ENCODE measurements at regions not wholly inside any gene's neighbourhood (a gene's known extent, or its start where the extent isn't known, plus 50 kb on each side); places are given as distances from the start of the nearest gene placed in this dataset.

DNA sequence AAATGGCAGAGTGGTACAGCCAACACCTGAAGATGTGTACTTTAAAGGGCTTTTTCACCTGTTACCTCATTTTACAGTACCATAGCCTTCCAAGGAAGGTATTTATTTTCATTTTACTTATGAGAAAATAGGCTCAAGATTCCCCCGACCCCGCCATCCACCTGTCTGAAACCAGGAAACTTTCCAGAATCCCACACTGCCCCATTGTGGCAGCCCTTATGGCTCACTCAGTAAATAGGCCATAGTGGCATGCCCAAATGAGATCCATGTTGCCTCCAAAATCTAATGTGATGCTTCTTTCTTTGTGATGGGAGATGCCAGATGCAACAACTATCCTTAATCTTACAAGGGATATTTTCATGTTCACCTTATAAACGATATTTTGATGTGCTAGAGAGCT, 97.8 kb downstream of the EBNA1BP2 start:
- Histone ChIP-seq H3K36me3 (ENCODE audit: control insufficient read depth, low read depth, low read length) (no peaks in the 10 kb centered on the region), H3K9me3 (ENCODE audit: control insufficient read depth, low read depth, low read length) (no peaks in the 10 kb centered on the region), H3K27me3 (ENCODE audit: control insufficient read depth, insufficient read depth, low read length) (no peaks in the 10 kb centered on the region), H3K4me1 (ENCODE audit: control insufficient read depth, low read depth, low read length) (peaks cover 9% of the 10 kb centered on the region), H3K27ac (ENCODE audit: low read length) (no peak overlapping the region), H3K4me3 (ENCODE audit: low read length) (no peak overlapping the region), H3K9ac (ENCODE audit: low read length) (no peak overlapping the region)

DNA sequence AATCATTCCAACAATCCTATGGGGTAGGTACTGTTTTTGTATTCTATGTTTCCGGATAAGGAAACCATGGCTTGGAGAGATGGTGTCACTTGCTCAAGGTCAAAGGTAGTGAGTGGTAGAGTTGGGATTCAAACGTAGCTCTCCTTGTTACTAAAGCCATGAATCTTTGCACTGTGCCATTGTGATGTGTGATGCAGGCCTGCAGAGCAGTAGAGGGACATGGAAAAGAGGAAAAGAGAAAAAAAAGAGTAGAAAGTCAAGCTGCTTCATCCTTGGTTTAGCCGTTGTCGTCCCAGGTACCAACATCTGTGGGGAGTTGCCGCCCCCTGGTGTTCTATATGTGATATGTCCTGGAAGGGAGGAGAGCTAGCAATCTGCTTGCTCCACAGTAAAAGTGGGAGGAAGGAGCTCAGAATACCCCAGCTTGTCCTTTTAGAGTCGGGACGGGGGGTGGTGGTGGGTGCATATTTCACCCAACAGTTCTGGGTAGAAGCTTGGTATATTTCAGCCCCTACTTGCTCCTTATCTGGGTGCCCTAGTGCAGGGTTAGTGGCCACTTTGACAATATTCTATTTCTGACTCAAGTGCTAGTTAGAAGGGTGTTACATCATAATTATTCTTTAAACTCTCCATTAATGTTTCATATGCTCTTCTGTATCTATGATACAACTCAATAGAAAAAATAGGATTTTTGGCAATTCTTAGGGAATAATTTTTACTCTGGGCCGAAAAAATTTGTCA, 98.4 kb downstream of the EBNA1BP2 start:
- H3K9ac ChIP-seq (ENCODE audit: low read length), result no peak overlapping the region
- H3K27me3 ChIP-seq (ENCODE audit: control insufficient read depth, insufficient read depth, low read length), result no peaks in the 10 kb centered on the region
- peaks cover 12% of the 10 kb centered on the region for H3K4me1 ChIP-seq (ENCODE audit: control insufficient read depth, low read depth, low read length)
- H3K36me3 ChIP-seq (ENCODE audit: control insufficient read depth, low read depth, low read length), result no peaks in the 10 kb centered on the region
- no peaks in the 10 kb centered on the region for H3K9me3 ChIP-seq (ENCODE audit: control insufficient read depth, low read depth, low read length)
- no peak overlapping the region for H3K4me3 ChIP-seq (ENCODE audit: low read length)
- H3K27ac ChIP-seq (ENCODE audit: low read length), result no peak overlapping the region

DNA sequence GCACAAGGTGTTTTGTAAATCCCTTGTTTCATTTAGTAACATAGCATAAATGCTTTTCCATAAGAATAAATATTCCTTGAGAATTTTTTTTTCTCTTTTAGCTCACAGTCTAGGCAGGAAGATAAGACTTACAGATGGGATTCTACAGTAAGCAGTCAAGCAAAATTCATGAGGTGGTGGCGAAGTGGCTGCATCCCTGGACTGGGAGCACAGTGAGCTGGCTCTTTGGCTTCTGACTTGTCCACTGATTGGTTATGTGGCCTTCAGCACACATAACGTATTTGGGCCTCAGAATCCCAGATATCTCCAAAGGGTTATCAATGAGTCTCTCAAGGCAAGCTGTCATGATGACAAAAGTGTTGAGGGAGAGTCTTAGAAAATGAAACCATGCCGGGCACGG, 99.8 kb downstream of the EBNA1BP2 start:
- H3K4me3 ChIP-seq (ENCODE audit: low read length), result no peak overlapping the region
- H3K9ac ChIP-seq (ENCODE audit: low read length), result no peak overlapping the region
- H3K27me3 ChIP-seq (ENCODE audit: control insufficient read depth, insufficient read depth, low read length), result no peaks in the 10 kb centered on the region
- H3K9me3 ChIP-seq (ENCODE audit: control insufficient read depth, low read depth, low read length), result no peaks in the 10 kb centered on the region
- H3K36me3 ChIP-seq (ENCODE audit: control insufficient read depth, low read depth, low read length), result no peaks in the 10 kb centered on the region
- H3K27ac ChIP-seq (ENCODE audit: low read length), result no peak overlapping the region
- peaks cover 12% of the 10 kb centered on the region for H3K4me1 ChIP-seq (ENCODE audit: control insufficient read depth, low read depth, low read length)

DNA sequence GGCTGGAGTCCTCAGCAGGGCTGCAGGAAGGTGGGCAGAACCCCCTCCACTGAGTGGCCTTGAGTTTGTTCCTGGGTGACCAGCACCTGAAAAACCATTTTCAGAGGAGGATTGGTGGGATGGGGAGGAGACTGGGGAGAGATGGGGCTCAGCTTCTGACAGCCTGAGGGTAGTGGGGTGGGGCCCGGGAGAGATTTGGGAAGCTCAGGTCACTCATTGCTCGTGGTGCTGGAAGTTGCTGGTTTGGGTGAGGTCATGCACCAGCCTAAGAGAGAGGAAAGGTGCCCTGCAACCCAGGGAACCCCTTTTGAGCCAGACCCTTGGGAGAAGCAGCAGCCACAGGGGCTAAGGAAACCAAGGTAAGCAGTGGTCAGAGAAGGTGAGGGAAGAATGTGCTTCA, 100.8 kb downstream of the EBNA1BP2 start:
- Histone ChIP-seq H3K27ac (ENCODE audit: low read length) (no peak overlapping the region), H3K9ac (ENCODE audit: low read length) (no peak overlapping the region), H3K4me1 (ENCODE audit: control insufficient read depth, low read depth, low read length) (peaks cover 12% of the 10 kb centered on the region), H3K27me3 (ENCODE audit: control insufficient read depth, insufficient read depth, low read length) (no peaks in the 10 kb centered on the region), H3K9me3 (ENCODE audit: control insufficient read depth, low read depth, low read length) (no peaks in the 10 kb centered on the region), H3K36me3 (ENCODE audit: control insufficient read depth, low read depth, low read length) (no peaks in the 10 kb centered on the region), H3K4me3 (ENCODE audit: low read length) (no peak overlapping the region)

DNA sequence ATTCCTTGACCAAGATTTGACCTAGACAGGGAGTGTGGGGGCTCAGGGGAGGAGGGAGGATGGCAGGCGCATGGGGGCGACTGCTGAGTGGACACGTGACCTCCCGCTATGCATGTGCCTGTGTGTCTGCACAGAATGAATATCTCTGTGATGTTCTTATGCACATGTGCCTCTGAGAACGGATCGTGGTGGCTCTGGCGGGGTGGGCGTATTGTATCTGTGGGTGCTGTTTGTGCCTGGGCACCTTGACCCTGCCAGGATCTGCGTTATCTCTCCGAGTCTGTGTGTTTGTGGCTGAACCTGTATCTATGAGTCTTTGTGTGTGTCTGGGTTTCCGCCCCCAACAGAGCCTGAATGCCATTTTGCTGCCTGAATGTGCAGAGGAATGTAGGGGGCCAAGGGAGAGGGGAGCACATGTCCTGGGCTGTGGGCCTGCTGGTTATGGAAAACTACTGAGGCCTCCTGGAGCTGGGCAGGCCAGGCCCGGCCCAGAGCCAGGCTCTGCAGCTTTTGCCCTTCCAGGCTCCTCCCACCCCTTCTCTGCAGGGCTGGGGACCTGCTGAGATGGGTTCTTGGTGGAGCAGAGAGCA, 102.5 kb downstream of the EBNA1BP2 start:
- H3K27ac ChIP-seq (ENCODE audit: low read length), result no peak overlapping the region
- H3K27me3 ChIP-seq (ENCODE audit: control insufficient read depth, insufficient read depth, low read length), result no peaks in the 10 kb centered on the region
- H3K4me3 ChIP-seq (ENCODE audit: low read length), result no peak overlapping the region
- no peaks in the 10 kb centered on the region for H3K36me3 ChIP-seq (ENCODE audit: control insufficient read depth, low read depth, low read length)
- H3K9me3 ChIP-seq (ENCODE audit: control insufficient read depth, low read depth, low read length), result no peaks in the 10 kb centered on the region
- H3K9ac ChIP-seq (ENCODE audit: low read length), result no peak overlapping the region
- H3K4me1 ChIP-seq (ENCODE audit: control insufficient read depth, low read depth, low read length), result peaks cover 12% of the 10 kb centered on the region

DNA sequence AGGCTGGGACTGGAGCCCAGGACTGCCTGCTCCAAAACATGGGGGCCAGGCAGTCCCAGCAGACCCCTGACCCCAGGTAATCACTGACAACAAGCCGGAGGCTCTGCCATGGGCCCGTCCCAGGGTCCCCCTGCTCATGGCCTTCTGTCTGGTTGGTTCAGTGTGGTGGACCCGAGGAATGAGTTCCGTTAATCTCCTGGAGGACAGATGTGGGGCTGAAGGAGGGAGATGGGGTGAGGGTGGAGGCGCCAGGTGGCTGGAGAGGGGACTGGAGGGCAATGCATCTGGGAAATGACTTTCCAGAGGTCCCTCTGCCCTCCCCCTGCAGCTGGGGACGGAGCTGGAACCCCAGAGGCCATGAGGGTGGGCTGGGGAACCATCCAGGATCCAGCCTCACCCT, 103.2 kb downstream of the EBNA1BP2 start:
- no peaks in the 10 kb centered on the region for H3K9me3 ChIP-seq (ENCODE audit: control insufficient read depth, low read depth, low read length)
- no peaks in the 10 kb centered on the region for H3K36me3 ChIP-seq (ENCODE audit: control insufficient read depth, low read depth, low read length)
- H3K4me1 ChIP-seq (ENCODE audit: control insufficient read depth, low read depth, low read length), result peaks cover 12% of the 10 kb centered on the region
- no peaks in the 10 kb centered on the region for H3K27me3 ChIP-seq (ENCODE audit: control insufficient read depth, insufficient read depth, low read length)
- no peak overlapping the region for H3K9ac ChIP-seq (ENCODE audit: low read length)
- H3K4me3 ChIP-seq (ENCODE audit: low read length), result no peak overlapping the region
- H3K27ac ChIP-seq (ENCODE audit: low read length), result no peak overlapping the region

DNA sequence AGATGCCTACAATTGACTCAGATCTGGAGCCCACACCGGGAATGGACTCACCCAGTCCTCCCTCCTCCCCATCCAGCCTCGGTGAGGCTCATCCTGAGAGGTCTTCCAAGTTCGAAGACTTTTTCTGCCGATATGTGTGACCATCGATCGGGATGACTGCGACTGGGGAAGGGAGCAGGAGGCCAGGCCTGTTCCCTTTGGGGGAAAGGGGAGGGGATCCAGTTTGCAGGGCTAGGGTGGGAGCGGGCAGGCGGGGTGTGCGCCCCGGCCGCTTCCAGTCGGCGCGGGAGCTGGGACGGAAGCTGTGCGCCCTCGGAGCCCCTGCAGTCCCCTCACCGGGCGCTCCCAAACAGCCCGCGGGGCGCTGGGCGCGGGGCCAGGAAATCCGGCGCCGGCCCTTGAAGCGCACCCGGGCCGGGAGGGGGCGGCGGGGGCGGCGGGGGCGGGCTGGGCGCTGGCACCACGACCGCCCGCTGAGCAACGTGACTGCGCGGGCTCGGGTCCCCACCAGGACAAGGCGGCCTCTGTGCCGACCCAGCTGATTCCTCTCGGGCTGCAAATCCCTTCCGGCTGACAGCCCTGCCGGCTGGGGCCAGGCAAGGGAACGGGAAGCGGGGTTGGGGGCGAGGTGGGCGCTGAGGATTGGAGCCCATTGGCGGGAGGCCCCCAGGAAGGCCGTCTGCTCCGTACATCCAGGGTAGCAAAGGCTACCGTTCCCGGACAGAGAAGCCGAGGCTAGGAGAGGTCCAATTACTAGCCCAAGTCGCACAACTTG, 103.9 kb downstream of the EBNA1BP2 start:
- Histone ChIP-seq H3K36me3 (ENCODE audit: control insufficient read depth, low read depth, low read length) (no peaks in the 10 kb centered on the region), H3K9ac (ENCODE audit: low read length) (no peak overlapping the region), H3K9me3 (ENCODE audit: control insufficient read depth, low read depth, low read length) (no peaks in the 10 kb centered on the region), H3K4me3 (ENCODE audit: low read length) (no peak overlapping the region), H3K27ac (ENCODE audit: low read length) (no peak overlapping the region), H3K4me1 (ENCODE audit: control insufficient read depth, low read depth, low read length) (peaks cover 12% of the 10 kb centered on the region), H3K27me3 (ENCODE audit: control insufficient read depth, insufficient read depth, low read length) (no peaks in the 10 kb centered on the region)

DNA sequence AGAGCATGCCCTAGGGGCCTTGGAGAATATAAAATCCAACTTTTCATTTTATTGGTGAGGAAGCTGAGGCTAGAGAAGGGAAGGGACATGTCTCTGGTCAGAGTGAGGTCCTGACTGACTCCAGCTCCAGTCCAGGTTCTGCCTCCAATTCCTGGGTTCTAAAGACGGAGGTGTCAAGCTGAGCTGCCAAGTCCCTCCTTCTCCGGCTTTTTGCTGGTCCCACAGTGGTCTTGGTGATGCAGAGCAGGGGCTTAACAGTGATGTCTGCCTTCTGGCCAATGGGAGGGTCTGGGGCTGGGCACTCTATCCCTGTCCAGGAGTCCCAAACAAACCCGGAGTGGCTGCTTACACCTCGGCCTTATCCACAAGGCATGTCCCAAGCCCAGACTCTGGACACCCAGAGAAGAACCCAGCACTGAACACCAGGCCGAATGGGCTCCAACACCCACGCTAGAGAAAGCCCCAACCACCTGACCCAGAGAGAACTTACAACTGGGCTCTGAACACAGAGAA, 104.8 kb downstream of the EBNA1BP2 start:
- H3K4me1 ChIP-seq (ENCODE audit: control insufficient read depth, low read depth, low read length), result peaks cover 14% of the 10 kb centered on the region
- no peak overlapping the region for H3K27ac ChIP-seq (ENCODE audit: low read length)
- H3K27me3 ChIP-seq (ENCODE audit: control insufficient read depth, insufficient read depth, low read length), result no peaks in the 10 kb centered on the region
- H3K9me3 ChIP-seq (ENCODE audit: control insufficient read depth, low read depth, low read length), result no peaks in the 10 kb centered on the region
- no peak overlapping the region for H3K4me3 ChIP-seq (ENCODE audit: low read length)
- no peaks in the 10 kb centered on the region for H3K36me3 ChIP-seq (ENCODE audit: control insufficient read depth, low read depth, low read length)
- H3K9ac ChIP-seq (ENCODE audit: low read length), result no peak overlapping the region

DNA sequence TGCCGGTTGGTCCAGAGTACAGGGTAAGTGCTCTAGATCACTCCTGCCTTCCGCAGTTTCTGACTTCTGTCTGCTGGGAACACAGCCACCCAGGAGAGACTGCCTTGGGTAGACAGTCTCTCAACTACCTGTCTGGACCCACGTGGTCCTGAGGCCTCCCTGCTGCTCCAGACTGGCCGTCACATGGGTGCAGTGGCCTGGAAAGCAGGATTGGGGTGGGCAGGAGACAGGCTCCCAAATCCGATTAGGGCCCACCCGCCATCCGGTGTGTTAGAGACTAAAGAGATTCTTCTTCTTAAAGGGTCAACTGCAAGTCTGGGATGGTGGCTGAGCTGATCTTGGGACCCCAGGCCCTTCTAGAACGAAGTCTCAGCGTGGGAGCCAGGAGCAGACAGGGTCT, 105.5 kb downstream of the EBNA1BP2 start:
- no peaks in the 10 kb centered on the region for H3K36me3 ChIP-seq (ENCODE audit: control insufficient read depth, low read depth, low read length)
- H3K9ac ChIP-seq (ENCODE audit: low read length), result no peak overlapping the region
- H3K9me3 ChIP-seq (ENCODE audit: control insufficient read depth, low read depth, low read length), result no peaks in the 10 kb centered on the region
- no peak overlapping the region for H3K4me3 ChIP-seq (ENCODE audit: low read length)
- no peak overlapping the region for H3K27ac ChIP-seq (ENCODE audit: low read length)
- no peaks in the 10 kb centered on the region for H3K27me3 ChIP-seq (ENCODE audit: control insufficient read depth, insufficient read depth, low read length)
- H3K4me1 ChIP-seq (ENCODE audit: control insufficient read depth, low read depth, low read length), result peaks cover 20% of the 10 kb centered on the region

DNA sequence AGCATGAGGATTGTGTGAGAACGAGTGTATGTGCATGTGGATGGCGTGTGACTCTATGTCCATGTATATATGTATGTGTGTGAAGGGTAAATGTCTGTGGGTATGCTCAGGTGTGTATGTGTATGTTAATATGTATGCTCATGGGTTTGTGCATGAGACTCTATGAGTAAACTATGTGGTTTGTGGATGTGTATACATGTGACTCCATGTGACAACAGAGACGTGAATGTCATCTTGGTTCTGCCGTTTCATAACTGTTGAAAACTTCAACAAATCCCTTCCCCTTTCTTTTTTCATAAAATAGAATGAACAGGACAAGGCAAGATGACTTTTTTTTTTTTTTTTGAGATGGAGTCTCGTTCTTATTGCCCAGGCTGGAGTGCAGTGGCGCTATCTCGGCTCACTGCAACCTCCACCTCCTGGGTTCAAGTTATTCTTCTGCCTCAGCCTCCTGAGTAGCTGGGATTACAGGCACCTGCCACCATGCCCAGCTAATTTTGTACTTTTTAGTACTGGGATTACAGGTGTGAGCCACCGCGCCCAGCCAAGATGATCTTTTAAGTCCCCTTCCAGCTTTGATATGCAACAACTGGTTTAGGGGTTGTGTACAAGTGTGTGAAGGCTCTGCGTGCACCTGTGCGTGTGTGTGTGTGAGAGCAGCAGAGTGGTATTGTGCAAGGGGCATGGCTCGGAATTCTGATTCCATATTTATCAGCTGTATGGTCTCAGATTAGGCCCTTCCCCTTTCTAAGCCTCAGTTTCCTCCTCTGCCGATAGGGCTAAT, 106.3 kb downstream of the EBNA1BP2 start:
- H3K27ac ChIP-seq (ENCODE audit: low read length), result no peak overlapping the region
- H3K27me3 ChIP-seq (ENCODE audit: control insufficient read depth, insufficient read depth, low read length), result no peaks in the 10 kb centered on the region
- no peaks in the 10 kb centered on the region for H3K36me3 ChIP-seq (ENCODE audit: control insufficient read depth, low read depth, low read length)
- H3K9me3 ChIP-seq (ENCODE audit: control insufficient read depth, low read depth, low read length), result no peaks in the 10 kb centered on the region
- no peak overlapping the region for H3K4me3 ChIP-seq (ENCODE audit: low read length)
- peaks cover 20% of the 10 kb centered on the region for H3K4me1 ChIP-seq (ENCODE audit: control insufficient read depth, low read depth, low read length)
- H3K9ac ChIP-seq (ENCODE audit: low read length), result no peak overlapping the region

DNA sequence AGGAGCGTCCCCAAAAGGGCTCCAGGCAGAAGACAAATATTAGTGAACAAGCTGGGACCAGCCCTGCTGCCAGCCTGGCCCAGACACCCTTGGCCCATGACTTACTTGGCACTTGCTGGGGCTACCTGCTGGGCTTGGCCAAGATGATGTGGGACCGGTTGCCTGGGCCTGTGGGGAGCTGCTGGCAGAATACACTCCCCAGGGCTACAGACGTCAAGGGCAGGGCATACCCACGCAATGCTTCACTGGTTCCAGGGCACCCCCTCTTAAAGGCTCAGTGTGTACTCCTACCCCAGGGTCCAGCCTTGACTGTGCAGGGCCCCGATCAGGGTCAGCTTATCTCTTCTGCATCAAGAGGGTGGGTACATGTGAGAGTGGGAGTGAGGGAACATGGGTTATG, 106.5 kb upstream of the SLC2A1 start:
- H3K4me3 ChIP-seq (ENCODE audit: low read length), result no peak overlapping the region
- no peak overlapping the region for H3K9ac ChIP-seq (ENCODE audit: low read length)
- H3K36me3 ChIP-seq (ENCODE audit: control insufficient read depth, low read depth, low read length), result no peaks in the 10 kb centered on the region
- H3K4me1 ChIP-seq (ENCODE audit: control insufficient read depth, low read depth, low read length), result peaks cover 20% of the 10 kb centered on the region
- no peaks in the 10 kb centered on the region for H3K9me3 ChIP-seq (ENCODE audit: control insufficient read depth, low read depth, low read length)
- H3K27me3 ChIP-seq (ENCODE audit: control insufficient read depth, insufficient read depth, low read length), result no peaks in the 10 kb centered on the region
- H3K27ac ChIP-seq (ENCODE audit: low read length), result no peak overlapping the region

Measured in iPS-18a (cell line).